ENCODE measurements at regions not wholly inside any gene's neighbourhood (a gene's known extent, or its start where the extent isn't known, plus 50 kb on each side); places are given as distances from the start of the nearest gene placed in this dataset.

DNA sequence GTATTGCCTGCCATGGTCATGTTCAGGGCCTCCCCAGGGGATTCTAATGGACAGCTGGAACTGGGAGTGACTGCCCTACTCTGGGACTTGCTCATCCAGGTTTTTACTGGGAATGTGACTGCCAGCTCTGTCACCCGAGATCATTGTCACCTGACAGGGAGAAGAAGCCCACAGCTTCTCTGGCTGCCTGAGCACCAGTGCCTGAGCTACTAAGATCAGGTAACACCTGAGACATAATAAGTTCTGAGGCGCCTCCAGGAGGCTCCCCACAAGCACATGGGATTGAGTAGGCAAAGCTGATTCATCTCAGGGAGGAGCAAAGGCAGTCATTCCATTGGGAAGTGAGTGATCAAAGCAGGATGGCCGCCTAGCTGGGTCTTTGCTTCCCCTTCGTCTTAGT is 84.2 kb upstream of the GALNT18 start:
- TF ChIP-seq, protein P1, sequence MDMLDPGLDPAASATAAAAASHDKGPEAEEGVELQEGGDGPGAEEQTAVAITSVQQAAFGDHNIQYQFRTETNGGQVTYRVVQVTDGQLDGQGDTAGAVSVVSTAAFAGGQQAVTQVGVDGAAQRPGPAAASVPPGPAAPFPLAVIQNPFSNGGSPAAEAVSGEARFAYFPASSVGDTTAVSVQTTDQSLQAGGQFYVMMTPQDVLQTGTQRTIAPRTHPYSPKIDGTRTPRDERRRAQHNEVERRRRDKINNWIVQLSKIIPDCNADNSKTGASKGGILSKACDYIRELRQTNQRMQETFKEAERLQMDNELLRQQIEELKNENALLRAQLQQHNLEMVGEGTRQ (IDR thresholded peaks at IDR 0.05; ENCODE audit: borderline replicate concordance, low read depth, low read length), result no peak
- TF ChIP-seq SMC3 (IDR thresholded peaks at IDR 0.05; ENCODE audit: low read depth, low read length), result no peak
- no peak for TF ChIP-seq RFX5 (IDR thresholded peaks at IDR 0.05; ENCODE audit: low read length)
- TF ChIP-seq, protein P2, sequence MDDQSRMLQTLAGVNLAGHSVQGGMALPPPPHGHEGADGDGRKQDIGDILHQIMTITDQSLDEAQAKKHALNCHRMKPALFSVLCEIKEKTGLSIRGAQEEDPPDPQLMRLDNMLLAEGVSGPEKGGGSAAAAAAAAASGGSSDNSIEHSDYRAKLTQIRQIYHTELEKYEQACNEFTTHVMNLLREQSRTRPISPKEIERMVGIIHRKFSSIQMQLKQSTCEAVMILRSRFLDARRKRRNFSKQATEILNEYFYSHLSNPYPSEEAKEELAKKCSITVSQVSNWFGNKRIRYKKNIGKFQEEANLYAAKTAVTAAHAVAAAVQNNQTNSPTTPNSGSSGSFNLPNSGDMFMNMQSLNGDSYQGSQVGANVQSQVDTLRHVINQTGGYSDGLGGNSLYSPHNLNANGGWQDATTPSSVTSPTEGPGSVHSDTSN (IDR thresholded peaks at IDR 0.05), result no peak
- no peak for TF ChIP-seq MEF2A (IDR thresholded peaks at IDR 0.05; ENCODE audit: borderline replicate concordance, low read depth)
- no peak for TF ChIP-seq TCF12 (IDR thresholded peaks at IDR 0.05)
- no peak for TF ChIP-seq NFIC (IDR thresholded peaks at IDR 0.05; ENCODE audit: borderline replicate concordance)
- no peak for TF ChIP-seq GATA2 (CRISPR knock-in tag; IDR thresholded peaks at IDR 0.05)
- TF ChIP-seq POLR2AphosphoS5 (IDR thresholded peaks at IDR 0.05; ENCODE audit: low read depth, low read length), result no peak
- no peak for TF ChIP-seq EP300 (IDR thresholded peaks at IDR 0.05; ENCODE audit: borderline replicate concordance in 1 of 2, low read depth in 1 of 2, low read length in 1 of 2)
- TF ChIP-seq, protein P3, sequence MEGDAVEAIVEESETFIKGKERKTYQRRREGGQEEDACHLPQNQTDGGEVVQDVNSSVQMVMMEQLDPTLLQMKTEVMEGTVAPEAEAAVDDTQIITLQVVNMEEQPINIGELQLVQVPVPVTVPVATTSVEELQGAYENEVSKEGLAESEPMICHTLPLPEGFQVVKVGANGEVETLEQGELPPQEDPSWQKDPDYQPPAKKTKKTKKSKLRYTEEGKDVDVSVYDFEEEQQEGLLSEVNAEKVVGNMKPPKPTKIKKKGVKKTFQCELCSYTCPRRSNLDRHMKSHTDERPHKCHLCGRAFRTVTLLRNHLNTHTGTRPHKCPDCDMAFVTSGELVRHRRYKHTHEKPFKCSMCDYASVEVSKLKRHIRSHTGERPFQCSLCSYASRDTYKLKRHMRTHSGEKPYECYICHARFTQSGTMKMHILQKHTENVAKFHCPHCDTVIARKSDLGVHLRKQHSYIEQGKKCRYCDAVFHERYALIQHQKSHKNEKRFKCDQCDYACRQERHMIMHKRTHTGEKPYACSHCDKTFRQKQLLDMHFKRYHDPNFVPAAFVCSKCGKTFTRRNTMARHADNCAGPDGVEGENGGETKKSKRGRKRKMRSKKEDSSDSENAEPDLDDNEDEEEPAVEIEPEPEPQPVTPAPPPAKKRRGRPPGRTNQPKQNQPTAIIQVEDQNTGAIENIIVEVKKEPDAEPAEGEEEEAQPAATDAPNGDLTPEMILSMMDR (IDR thresholded peaks at IDR 0.05), result no peak
- no peak for TF ChIP-seq FOSL2 (IDR thresholded peaks at IDR 0.05; ENCODE audit: borderline replicate concordance, low read depth)
- TF ChIP-seq, protein P4, sequence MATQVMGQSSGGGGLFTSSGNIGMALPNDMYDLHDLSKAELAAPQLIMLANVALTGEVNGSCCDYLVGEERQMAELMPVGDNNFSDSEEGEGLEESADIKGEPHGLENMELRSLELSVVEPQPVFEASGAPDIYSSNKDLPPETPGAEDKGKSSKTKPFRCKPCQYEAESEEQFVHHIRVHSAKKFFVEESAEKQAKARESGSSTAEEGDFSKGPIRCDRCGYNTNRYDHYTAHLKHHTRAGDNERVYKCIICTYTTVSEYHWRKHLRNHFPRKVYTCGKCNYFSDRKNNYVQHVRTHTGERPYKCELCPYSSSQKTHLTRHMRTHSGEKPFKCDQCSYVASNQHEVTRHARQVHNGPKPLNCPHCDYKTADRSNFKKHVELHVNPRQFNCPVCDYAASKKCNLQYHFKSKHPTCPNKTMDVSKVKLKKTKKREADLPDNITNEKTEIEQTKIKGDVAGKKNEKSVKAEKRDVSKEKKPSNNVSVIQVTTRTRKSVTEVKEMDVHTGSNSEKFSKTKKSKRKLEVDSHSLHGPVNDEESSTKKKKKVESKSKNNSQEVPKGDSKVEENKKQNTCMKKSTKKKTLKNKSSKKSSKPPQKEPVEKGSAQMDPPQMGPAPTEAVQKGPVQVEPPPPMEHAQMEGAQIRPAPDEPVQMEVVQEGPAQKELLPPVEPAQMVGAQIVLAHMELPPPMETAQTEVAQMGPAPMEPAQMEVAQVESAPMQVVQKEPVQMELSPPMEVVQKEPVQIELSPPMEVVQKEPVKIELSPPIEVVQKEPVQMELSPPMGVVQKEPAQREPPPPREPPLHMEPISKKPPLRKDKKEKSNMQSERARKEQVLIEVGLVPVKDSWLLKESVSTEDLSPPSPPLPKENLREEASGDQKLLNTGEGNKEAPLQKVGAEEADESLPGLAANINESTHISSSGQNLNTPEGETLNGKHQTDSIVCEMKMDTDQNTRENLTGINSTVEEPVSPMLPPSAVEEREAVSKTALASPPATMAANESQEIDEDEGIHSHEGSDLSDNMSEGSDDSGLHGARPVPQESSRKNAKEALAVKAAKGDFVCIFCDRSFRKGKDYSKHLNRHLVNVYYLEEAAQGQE (IDR thresholded peaks at IDR 0.05; ENCODE audit: low read depth, low read length), result no peak
- no peak for TF ChIP-seq MXI1 (IDR thresholded peaks at IDR 0.05; ENCODE audit: low read depth, low read length)
- TF ChIP-seq, protein P5, sequence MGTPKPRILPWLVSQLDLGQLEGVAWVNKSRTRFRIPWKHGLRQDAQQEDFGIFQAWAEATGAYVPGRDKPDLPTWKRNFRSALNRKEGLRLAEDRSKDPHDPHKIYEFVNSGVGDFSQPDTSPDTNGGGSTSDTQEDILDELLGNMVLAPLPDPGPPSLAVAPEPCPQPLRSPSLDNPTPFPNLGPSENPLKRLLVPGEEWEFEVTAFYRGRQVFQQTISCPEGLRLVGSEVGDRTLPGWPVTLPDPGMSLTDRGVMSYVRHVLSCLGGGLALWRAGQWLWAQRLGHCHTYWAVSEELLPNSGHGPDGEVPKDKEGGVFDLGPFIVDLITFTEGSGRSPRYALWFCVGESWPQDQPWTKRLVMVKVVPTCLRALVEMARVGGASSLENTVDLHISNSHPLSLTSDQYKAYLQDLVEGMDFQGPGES (IDR thresholded peaks at IDR 0.05; ENCODE audit: low read depth, low read length), result no peak
- no peak for TF ChIP-seq JUND (IDR thresholded peaks at IDR 0.05)
- no peak for TF ChIP-seq NRF1 (IDR thresholded peaks at IDR 0.05; ENCODE audit: low read depth, low read length)
- TF ChIP-seq RAD21 (IDR thresholded peaks at IDR 0.05; ENCODE audit: low read length), result no peak
- TF ChIP-seq, protein P6, sequence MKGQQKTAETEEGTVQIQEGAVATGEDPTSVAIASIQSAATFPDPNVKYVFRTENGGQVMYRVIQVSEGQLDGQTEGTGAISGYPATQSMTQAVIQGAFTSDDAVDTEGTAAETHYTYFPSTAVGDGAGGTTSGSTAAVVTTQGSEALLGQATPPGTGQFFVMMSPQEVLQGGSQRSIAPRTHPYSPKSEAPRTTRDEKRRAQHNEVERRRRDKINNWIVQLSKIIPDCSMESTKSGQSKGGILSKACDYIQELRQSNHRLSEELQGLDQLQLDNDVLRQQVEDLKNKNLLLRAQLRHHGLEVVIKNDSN (IDR thresholded peaks at IDR 0.05; ENCODE audit: borderline replicate concordance, low read depth), result no peak
- TF ChIP-seq, protein P7, sequence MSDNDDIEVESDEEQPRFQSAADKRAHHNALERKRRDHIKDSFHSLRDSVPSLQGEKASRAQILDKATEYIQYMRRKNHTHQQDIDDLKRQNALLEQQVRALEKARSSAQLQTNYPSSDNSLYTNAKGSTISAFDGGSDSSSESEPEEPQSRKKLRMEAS (IDR thresholded peaks at IDR 0.05; ENCODE audit: low read depth), result no peak
- Histone ChIP-seq H3K9me3 (no peaks in the 10 kb centered on the region), H3K4me1 (ENCODE audit: control insufficient read depth in 1 of 2, insufficient read depth in 2 of 2, low read depth in 1 of 2, low read length in 1 of 2) (peaks cover 0 to 2% of the 10 kb centered on the region in 2 experiments; a peak in 1 of 4 replicates), H3K9me2 (no peaks in the 10 kb centered on the region), H3K4me2 (no peak overlapping the region), H3K4me3 (ENCODE audit: low read depth in 2 of 2, low read length in 1 of 2) (no peak overlapping the region), H4K20me1 (ENCODE audit: insufficient read depth) (no peaks in the 10 kb centered on the region), H3K9ac (no peak overlapping the region), H3F3A (replicated peaks; ENCODE audit: insufficient read depth) (no peaks in the 10 kb centered on the region), H3K79me2 (ENCODE audit: insufficient read depth) (no peaks in the 10 kb centered on the region), H3K27me3 (ENCODE audit: insufficient read depth) (no peaks in the 10 kb centered on the region), H3K36me3 (replicated peaks in 1 of 2; ENCODE audit: control insufficient read depth in 1 of 2, insufficient read depth in 2 of 2, low read length in 1 of 2) (no peaks in the 10 kb centered on the region), H2AFZ (ENCODE audit: low read depth) (no peak overlapping the region), H3K27ac (ENCODE audit: low read depth in 2 of 2, low read length in 1 of 2) (no peak overlapping the region)
- no peak for DNase-seq
- ChIA-PET CTCF (interaction anchor here (1.0 kb wide), 1 partner anchor 24 kb away, joined by 4 read pairs; no protein-coding TSS in a partner anchor), POLR2A (no interaction called here)
- WGBS (ENCODE audit: low lambda C conversion rate), result 32% methylated on average over 4 of the region's 4 CpGs

Data from SK-N-SH (cell line).